H1 (cell line): ENCODE measurements at regions not wholly inside any gene's neighbourhood (a gene's known extent, or its start where the extent isn't known, plus 50 kb on each side); places are given as distances from the start of the nearest gene placed in this dataset.

Experiments
- CTCF ChIA-PET: fragments of 300-600 bp; sonication (Branson Sonifier 250); formaldehyde crosslinking; loops from one replicate; lab custom pipeline; 2021; ENCODE audit not compliant: partially characterized antibody; lab: Charles Lee
- POLR2A ChIA-PET: fragments of 300-600 bp; sonication (Branson Sonifier 250); formaldehyde crosslinking; loops from one replicate; lab custom pipeline; 2021; ENCODE audit warnings: inconsistent platforms; ENCODE audit not compliant: partially characterized antibody; lab: Charles Lee
- DNase-seq, 2 experiments: peaks; one replicate each; pipeline versions ENCODE4 v3.0.0 to v3.0.0-alpha.2; 2010 to 2022; ENCODE audit warnings: low spot score in 2 of 2, low read depth in 1 of 2, mixed read lengths in 1 of 2
- FAIRE-seq: peaks from 2 replicates; lab custom pipeline; 2011; peaks lifted over from hg19 to GRCh38; lab: Jason Lieb, UNC
- H2AFZ ChIP-seq: 2 replicates; pipeline ENCODE4 v1.8.1; 2012; ENCODE audit warnings: low read length, inconsistent platforms
- H2AK5ac ChIP-seq: 2 replicates; pipeline ENCODE4 v1.6.1; 2013; ENCODE audit warnings: low read depth, low read length
- H2BK120ac ChIP-seq: replicated peaks from 2 replicates; pipeline ENCODE3; 2013; ENCODE audit warnings: low read depth, low read length, inconsistent platforms
- H2BK12ac ChIP-seq: 2 replicates; pipeline ENCODE4 v1.6.1; 2013; ENCODE audit warnings: low read depth, low read length
- H2BK15ac ChIP-seq: 2 replicates; pipeline ENCODE4 v1.6.1; 2013; ENCODE audit warnings: low read length
- H2BK20ac ChIP-seq: 2 replicates; pipeline ENCODE4 v1.6.1; 2013; ENCODE audit warnings: low read length
- H2BK5ac ChIP-seq: 2 replicates; pipeline ENCODE4 v1.6.1; 2013; ENCODE audit warnings: low read depth, low read length
- H3K14ac ChIP-seq: 2 replicates; pipeline ENCODE4 v1.6.1; 2013; ENCODE audit warnings: inconsistent platforms; ENCODE audit not compliant: insufficient read length
- H3K18ac ChIP-seq: 2 replicates; pipeline ENCODE4 v1.6.1; 2013; ENCODE audit warnings: low read length; ENCODE audit errors: extremely low read depth
- H3K23ac ChIP-seq: 2 replicates; pipeline ENCODE4 v1.6.1; 2013; ENCODE audit warnings: inconsistent platforms; ENCODE audit not compliant: insufficient read length
- H3K23me2 ChIP-seq: 2 replicates; pipeline ENCODE4 v1.6.1; 2013; ENCODE audit warnings: low read depth, low read length
- H3K27ac ChIP-seq: 2 replicates; pipeline ENCODE4 v1.6.1; 2011; ENCODE audit warnings: low read depth, low read length, inconsistent platforms
- H3K27me3 ChIP-seq, 4 experiments: replicated peaks in 1 of 4; 1 replicate in 1 of 4; 2 replicates in 3 of 4; pipeline versions ENCODE4 v1.6.1 to v1.8.1; 2011 to 2013; ENCODE audit warnings: low read length in 3 of 4, mild to moderate bottlenecking in 3 of 4, inconsistent platforms in 2 of 4, mixed read lengths in 2 of 4, moderate library complexity in 1 of 4; ENCODE audit not compliant: control insufficient read depth in 3 of 4, insufficient read depth in 3 of 4; ENCODE audit errors: extremely low read depth in 1 of 4
- H3K36me3 ChIP-seq, 4 experiments: 2 replicates each; pipeline versions ENCODE4 v1.6.1 to v1.8.1; 2011 to 2013; ENCODE audit warnings: mild to moderate bottlenecking in 4 of 4, low read length in 3 of 4, moderate library complexity in 2 of 4, control low read depth in 1 of 4, inconsistent platforms in 1 of 4; ENCODE audit not compliant: insufficient read depth in 4 of 4, control insufficient read depth in 2 of 4
- H3K4ac ChIP-seq: replicated peaks from 2 replicates; pipeline ENCODE3; 2013; ENCODE audit warnings: low read length, low read depth, mixed read lengths, inconsistent platforms; ENCODE audit not compliant: insufficient read length
- H3K4me1 ChIP-seq, 4 experiments: replicated peaks in 1 of 4; 1 replicate in 1 of 4; 2 replicates in 3 of 4; pipeline versions ENCODE4 v1.6.1 to v1.8.1; 2011 to 2013; ENCODE audit warnings: low read length in 3 of 4, inconsistent platforms in 2 of 4, mixed read lengths in 1 of 4; ENCODE audit not compliant: insufficient read depth in 4 of 4, control insufficient read depth in 3 of 4
- H3K4me2 ChIP-seq, 2 experiments: 2 replicates each; pipeline versions ENCODE4 v1.6.1 to v1.8.1; 2011 to 2013; ENCODE audit warnings: low read depth in 2 of 2, low read length in 2 of 2, control low read depth in 1 of 2, inconsistent platforms in 1 of 2, mild to moderate bottlenecking in 1 of 2; ENCODE audit not compliant: insufficient read depth in 1 of 2
- H3K4me3 ChIP-seq, 4 experiments: fragments of 200-600, 300-600 bp in 1 of 4; sonication (generic), shearing (Covaris generic), sonication (Bioruptor Twin) in 1 of 4; 2 replicates each; pipeline versions ENCODE4 v1.5.1 to v1.8.1; 2011 to 2016; ENCODE audit warnings: low read length in 4 of 4, low read depth in 3 of 4, control low read depth in 2 of 4, inconsistent platforms in 2 of 4, mild to moderate bottlenecking in 2 of 4, mixed read lengths in 1 of 4, moderate library complexity in 1 of 4; ENCODE audit not compliant: insufficient read depth in 2 of 4; ENCODE audit errors: extremely low read depth in 1 of 4
- H3K56ac ChIP-seq: replicated peaks from 2 replicates; pipeline ENCODE3; 2013; ENCODE audit warnings: low read depth, mild to moderate bottlenecking, mixed read lengths, low read length, inconsistent platforms; ENCODE audit not compliant: insufficient read length
- H3K79me1 ChIP-seq: 2 replicates; pipeline ENCODE4 v1.6.1; 2013; ENCODE audit warnings: low read depth, low read length, control low read depth
- H3K79me2 ChIP-seq, 2 experiments: 2 replicates each; pipeline versions ENCODE4 v1.6.1 to v1.8.1; 2012 to 2013; ENCODE audit warnings: low read length in 2 of 2, mild to moderate bottlenecking in 2 of 2, inconsistent platforms in 1 of 2; ENCODE audit not compliant: insufficient read depth in 2 of 2, control insufficient read depth in 1 of 2
- H3K9ac ChIP-seq, 4 experiments: replicated peaks in 1 of 4; 1 replicate in 1 of 4; 2 replicates in 3 of 4; pipeline versions ENCODE4 v1.6.1 to v1.8.1; 2011 to 2013; ENCODE audit warnings: low read depth in 3 of 4, low read length in 3 of 4, control low read depth in 2 of 4, mild to moderate bottlenecking in 2 of 4, moderate library complexity in 2 of 4, inconsistent platforms in 1 of 4; ENCODE audit errors: extremely low read depth in 1 of 4
- H3K9me3 ChIP-seq, 2 experiments: 2 replicates each; pipeline versions ENCODE4 v1.6.1 to v1.8.1; 2012 to 2013; ENCODE audit warnings: mild to moderate bottlenecking in 2 of 2, moderate library complexity in 2 of 2, control low read depth in 1 of 2, inconsistent platforms in 1 of 2, low read depth in 1 of 2, low read length in 1 of 2, mixed read lengths in 1 of 2; ENCODE audit not compliant: insufficient read depth in 2 of 2
- H4K20me1 ChIP-seq, 2 experiments: replicated peaks in 1 of 2; 2 replicates each; pipeline versions ENCODE3 to v1.8.1; 2011 to 2013; ENCODE audit warnings: inconsistent platforms in 2 of 2, low read length in 2 of 2, mild to moderate bottlenecking in 1 of 2; ENCODE audit not compliant: insufficient read depth in 2 of 2, control insufficient read depth in 1 of 2
- H4K5ac ChIP-seq: 2 replicates; pipeline ENCODE4 v1.6.1; 2013; ENCODE audit warnings: low read length, low read depth, mixed read lengths, inconsistent platforms; ENCODE audit not compliant: insufficient read length
- H4K8ac ChIP-seq: 2 replicates; pipeline ENCODE4 v1.8.0; 2013; ENCODE audit warnings: mild to moderate bottlenecking, moderate library complexity, low read length, inconsistent platforms; ENCODE audit not compliant: insufficient read depth; ENCODE audit errors: extremely low read depth
- H4K91ac ChIP-seq: replicated peaks from 2 replicates; pipeline ENCODE3; 2013; ENCODE audit warnings: low read length, mixed read lengths, inconsistent platforms; ENCODE audit not compliant: insufficient read length
- ATF3 ChIP-seq: IDR thresholded peaks from 2 replicates; pipeline ENCODE4 v1.6.1; 2011; ENCODE audit warnings: low read depth, mild to moderate bottlenecking, low read length; ENCODE audit not compliant: insufficient read depth
- BRCA1 ChIP-seq: IDR thresholded peaks from 2 replicates; pipeline ENCODE4 v1.6.1; 2012; ENCODE audit warnings: low read depth, low read length, improper control_type of control experiment
- CHD2 ChIP-seq: IDR thresholded peaks from 2 replicates; pipeline ENCODE4 v1.6.1; 2012; ENCODE audit warnings: low read length, improper control_type of control experiment
- GTF2F1 ChIP-seq: IDR thresholded peaks from 2 replicates; pipeline ENCODE4 v1.6.1; 2012; ENCODE audit warnings: low read depth, low read length, improper control_type of control experiment, borderline replicate concordance
- JUND ChIP-seq: IDR thresholded peaks from 2 replicates; pipeline ENCODE4 v1.6.1; 2011; ENCODE audit warnings: mild to moderate bottlenecking, improper control_type of control experiment, low read length
- NANOG ChIP-seq: IDR thresholded peaks from 2 replicates; pipeline ENCODE4 v1.6.1; 2011; ENCODE audit warnings: low read length, low read depth, mild to moderate bottlenecking, inconsistent platforms; ENCODE audit not compliant: insufficient read depth, poor library complexity, severe bottlenecking
- PHF8 ChIP-seq: fragments of 200-600 bp; sonication (generic); conservative IDR thresholded peaks from 2 replicates; pipeline ENCODE4 v1.7.1; 2012; ENCODE audit warnings: low read depth, mild to moderate bottlenecking, inconsistent platforms, low read length, moderate library complexity
- RAD21 ChIP-seq, 2 experiments: IDR thresholded peaks in 1 of 2; conservative IDR thresholded peaks in 1 of 2; 2 replicates each; pipeline ENCODE4 v1.6.1; 2011; ENCODE audit warnings: low read depth in 2 of 2, low read length in 2 of 2, improper control_type of control experiment in 1 of 2, inconsistent platforms in 1 of 2, mild to moderate bottlenecking in 1 of 2, moderate library complexity in 1 of 2
- RFX5 ChIP-seq: IDR thresholded peaks from 2 replicates; pipeline ENCODE4 v1.6.1; 2011; ENCODE audit warnings: low read depth, low read length, improper control_type of control experiment, borderline replicate concordance
- TAF1 ChIP-seq: IDR thresholded peaks from 2 replicates; pipeline ENCODE4 v1.6.1; 2011; ENCODE audit warnings: mild to moderate bottlenecking, low read depth, low read length
- TCF12 ChIP-seq: IDR thresholded peaks from 2 replicates; pipeline ENCODE4 v1.6.1; 2011; ENCODE audit warnings: low read depth, mild to moderate bottlenecking, low read length
- ZNF274 ChIP-seq: IDR thresholded peaks from 2 replicates; pipeline ENCODE4 v1.7.0; 2012; ENCODE audit warnings: low read length, borderline replicate concordance; ENCODE audit errors: extremely low read depth
- WGBS, 2 experiments: shearing (Covaris generic) in 1 of 2; methylation state at CpG; one replicate each; pipeline versions ENCODE4 v1.1.6 to v1.1.7; 2013 to 2015; ENCODE audit warnings: low lambda C conversion rate in 2 of 2, mixed read lengths in 2 of 2, inconsistent platforms in 1 of 2, low coverage in 1 of 2, missing lambda C conversion rate in 1 of 2; ENCODE audit not compliant: insufficient replicate concordance in 2 of 2, insufficient coverage in 1 of 2, insufficient read length in 1 of 2; ENCODE audit errors: extremely low coverage in 1 of 2, missing lambda C conversion rate in 1 of 2; 5-methylcytosine and 5-hydroxymethylcytosine counted together

DNA sequence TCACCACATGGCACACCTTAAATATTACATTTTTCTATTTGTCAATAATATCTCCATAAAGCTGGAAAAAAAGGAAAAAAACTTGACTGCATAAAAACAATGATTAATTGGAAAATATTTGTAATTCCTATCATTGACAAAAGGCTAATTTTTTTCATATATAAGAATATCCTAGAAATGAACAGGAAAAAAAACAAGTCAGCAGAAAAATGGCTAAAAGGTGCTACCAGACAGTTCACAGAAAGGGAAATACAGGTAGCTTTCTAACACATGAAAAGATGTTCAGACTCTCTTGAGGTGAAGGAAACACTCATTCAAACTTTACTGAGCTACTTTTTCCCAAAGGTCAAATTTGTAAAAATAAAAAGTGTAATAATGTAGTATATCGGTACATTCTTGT is 104.1 kb upstream of the SCAF8 start:
- Histone ChIP-seq H3K4me2 (no peak overlapping the region), H4K91ac (no peak overlapping the region), H3K4me1 (no peaks in the 10 kb centered on the region), H3K27ac (no peak overlapping the region)
- TF ChIP-seq GTF2F1 (no peak), NANOG (no peak), PHF8 (no peak), JUND (no peak), RFX5 (no peak), ZNF274 (no peak), RAD21 (IDR thresholded peaks at IDR 0.05 in 1 of 2, conservative IDR thresholded peaks at IDR 0.05 in 1 of 2; ENCODE audit: low read depth in 2 of 2, low read length in 2 of 2) (no peak), ATF3 (no peak), CHD2 (no peak), BRCA1 (no peak), TCF12 (no peak), TAF1 (no peak)
- TF ChIP-seq, all 59 proteins: peak for 0
- Histone ChIP-seq H4K5ac (no peak overlapping the region), H3K56ac (no peak overlapping the region), H2BK120ac (no peak overlapping the region), H2BK5ac (no peak overlapping the region), H3K4me3 (no peak overlapping the region), H2AK5ac (no peak overlapping the region), H3K36me3 (no peaks in the 10 kb centered on the region), H3K18ac (no peak overlapping the region), H3K79me1 (no peaks in the 10 kb centered on the region), H3K27me3 (no peaks in the 10 kb centered on the region), H3K9ac (no peak overlapping the region), H4K8ac (no peak overlapping the region), H3K79me2 (no peaks in the 10 kb centered on the region), H2AFZ (no peak overlapping the region), H3K9me3 (no peaks in the 10 kb centered on the region), H3K23ac (no peak overlapping the region), H3K4ac (no peak overlapping the region), H2BK20ac (no peak overlapping the region), H3K23me2 (no peaks in the 10 kb centered on the region), H3K14ac (no peak overlapping the region), H4K20me1 (no peaks in the 10 kb centered on the region), H2BK12ac (no peak overlapping the region), H2BK15ac (no peak overlapping the region)
- 79% methylated on average over 1 of the region's 1 CpG; no CpG with 5 or more reads in 1 of the 2 experiments for WGBS, 2 experiments
- FAIRE-seq (no peak), DNase-seq (no peak)
- ChIA-PET POLR2A (no interaction called here), CTCF (interaction anchor here (2.1 kb wide), 1 partner anchor 129 kb away, joined by 6 read pairs; no protein-coding TSS in a partner anchor)
